Smooth muscle cell (in vitro differentiated cells): ENCODE measurements at regions not wholly inside any gene's neighbourhood (a gene's known extent, or its start where the extent isn't known, plus 50 kb on each side); places are given as distances from the start of the nearest gene placed in this dataset.

Experiments used
- DNase-seq: peaks from one replicate; lab custom pipeline; 2025; ENCODE audit not compliant: unreplicated experiment; lab: John Stamatoyannopoulos, UW
- H2AFZ ChIP-seq: fragments of 200-600 bp; sonication (generic); 2 replicates; pipeline ENCODE4 v1.6.0; 2016; ENCODE audit warnings: antibody characterized with exemption, low read depth, mild to moderate bottlenecking
- H3F3A ChIP-seq: fragments of 200-600 bp; sonication (generic); 2 replicates; pipeline ENCODE4 v1.6.0; 2017; ENCODE audit warnings: antibody characterized with exemption, low read depth
- H3K27ac ChIP-seq: fragments of 200-600 bp; sonication (generic); 2 replicates; pipeline ENCODE4 v1.5.1; 2016; ENCODE audit warnings: low read depth, mild to moderate bottlenecking
- H3K27me3 ChIP-seq: fragments of 200-600 bp; sonication (generic); 2 replicates; pipeline ENCODE4 v1.6.1; 2016; ENCODE audit warnings: low read depth, mild to moderate bottlenecking
- H3K36me3 ChIP-seq: fragments of 200-600 bp; sonication (generic); 2 replicates; pipeline ENCODE4 v1.5.1; 2016; ENCODE audit warnings: low read depth
- H3K4me1 ChIP-seq: fragments of 200-600 bp; sonication (generic); 2 replicates; pipeline ENCODE4 v1.5.1; 2016; ENCODE audit warnings: low read depth
- H3K4me2 ChIP-seq: fragments of 200-600 bp; sonication (generic); 2 replicates; pipeline ENCODE4 v1.6.0; 2016; ENCODE audit warnings: mild to moderate bottlenecking
- H3K4me3 ChIP-seq: fragments of 200-600 bp; sonication (generic); 2 replicates; pipeline ENCODE4 v1.5.1; 2016; ENCODE audit warnings: mild to moderate bottlenecking
- H3K79me2 ChIP-seq: fragments of 200-600 bp; sonication (generic); 2 replicates; pipeline ENCODE4 v1.6.0; 2016; ENCODE audit warnings: low read depth, mild to moderate bottlenecking
- H3K9ac ChIP-seq: fragments of 200-600 bp; sonication (generic); 2 replicates; pipeline ENCODE4 v1.6.0; 2016; ENCODE audit warnings: low read depth
- H3K9me3 ChIP-seq: fragments of 200-600 bp; sonication (generic); replicated peaks from 2 replicates; pipeline ENCODE4 v1.5.1; 2016; ENCODE audit warnings: low read depth
- H4K20me1 ChIP-seq: fragments of 200-600 bp; sonication (generic); 2 replicates; pipeline ENCODE4 v1.6.0; 2016; ENCODE audit warnings: low read depth
- WGBS: methylation state at CpG from one replicate; pipeline ENCODE4 v1.1.7; 2016; ENCODE audit warnings: low lambda C conversion rate; 5-methylcytosine and 5-hydroxymethylcytosine counted together
- TF ChIP-seq, protein P1 (sequence below): fragments of 200-600 bp; sonication (generic); IDR thresholded peaks from 2 replicates; pipeline ENCODE4 v1.5.1; 2017; ENCODE audit warnings: borderline replicate concordance, mild to moderate bottlenecking, antibody characterized with exemption; ENCODE audit not compliant: insufficient read depth, poor library complexity, severe bottlenecking

- no peak for DNase-seq
- Histone ChIP-seq H3K9ac (no peak overlapping the region), H3K9me3 (no peaks in the 10 kb centered on the region), H3K36me3 (no peaks in the 10 kb centered on the region), H3K27me3 (no peaks in the 10 kb centered on the region), H3K79me2 (no peaks in the 10 kb centered on the region), H2AFZ (no peak overlapping the region), H3K27ac (no peak overlapping the region), H3K4me2 (no peak overlapping the region), H3F3A (no peaks in the 10 kb centered on the region), H3K4me1 (no peaks in the 10 kb centered on the region), H4K20me1 (no peaks in the 10 kb centered on the region), H3K4me3 (no peak overlapping the region)
- TF ChIP-seq, protein P1, sequence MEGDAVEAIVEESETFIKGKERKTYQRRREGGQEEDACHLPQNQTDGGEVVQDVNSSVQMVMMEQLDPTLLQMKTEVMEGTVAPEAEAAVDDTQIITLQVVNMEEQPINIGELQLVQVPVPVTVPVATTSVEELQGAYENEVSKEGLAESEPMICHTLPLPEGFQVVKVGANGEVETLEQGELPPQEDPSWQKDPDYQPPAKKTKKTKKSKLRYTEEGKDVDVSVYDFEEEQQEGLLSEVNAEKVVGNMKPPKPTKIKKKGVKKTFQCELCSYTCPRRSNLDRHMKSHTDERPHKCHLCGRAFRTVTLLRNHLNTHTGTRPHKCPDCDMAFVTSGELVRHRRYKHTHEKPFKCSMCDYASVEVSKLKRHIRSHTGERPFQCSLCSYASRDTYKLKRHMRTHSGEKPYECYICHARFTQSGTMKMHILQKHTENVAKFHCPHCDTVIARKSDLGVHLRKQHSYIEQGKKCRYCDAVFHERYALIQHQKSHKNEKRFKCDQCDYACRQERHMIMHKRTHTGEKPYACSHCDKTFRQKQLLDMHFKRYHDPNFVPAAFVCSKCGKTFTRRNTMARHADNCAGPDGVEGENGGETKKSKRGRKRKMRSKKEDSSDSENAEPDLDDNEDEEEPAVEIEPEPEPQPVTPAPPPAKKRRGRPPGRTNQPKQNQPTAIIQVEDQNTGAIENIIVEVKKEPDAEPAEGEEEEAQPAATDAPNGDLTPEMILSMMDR, result no peak
- WGBS, result 90% methylated on average over 5 of the region's 5 CpGs
These were observed 111.1 kb downstream of the PRLHR start for GRCh38 chr10:118484152-118484871.

DNA sequence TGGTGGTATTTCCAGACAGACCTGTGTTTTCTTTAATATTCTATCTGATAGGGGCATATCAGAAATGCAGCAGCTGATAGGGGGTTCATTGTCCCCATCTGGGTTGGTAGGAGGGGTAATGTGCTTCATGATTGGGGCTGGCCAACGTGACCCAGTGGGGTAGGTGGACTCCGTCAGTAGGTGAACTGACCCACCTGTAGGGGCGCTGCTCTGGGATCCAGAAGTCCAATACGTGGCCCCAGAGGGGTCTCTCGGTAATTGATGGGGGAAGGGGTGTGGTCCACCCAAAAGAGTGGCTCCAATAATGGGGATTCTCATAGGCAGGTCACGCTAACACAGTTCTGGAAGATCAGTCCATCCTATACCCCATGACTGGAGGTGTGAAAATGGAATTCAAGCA lies 112.0 kb downstream of the PRLHR start:
- H3K9ac ChIP-seq, result no peak overlapping the region
- H3K9me3 ChIP-seq, result no peaks in the 10 kb centered on the region
- H3K4me2 ChIP-seq, result no peak overlapping the region
- 84% methylated on average over 6 of the region's 6 CpGs for WGBS
- H3K4me3 ChIP-seq, result no peak overlapping the region
- no peaks in the 10 kb centered on the region for H3K36me3 ChIP-seq
- no peak overlapping the region for H2AFZ ChIP-seq
- no peaks in the 10 kb centered on the region for H3K79me2 ChIP-seq
- H3K27me3 ChIP-seq, result no peaks in the 10 kb centered on the region
- no peak for DNase-seq
- no peaks in the 10 kb centered on the region for H3F3A ChIP-seq
- no peak overlapping the region for H3K27ac ChIP-seq
- H4K20me1 ChIP-seq, result no peaks in the 10 kb centered on the region
- TF ChIP-seq, protein P1, result no peak
- H3K4me1 ChIP-seq, result no peaks in the 10 kb centered on the region

GRCh38 chr10:118482393-118483331 lies 112.8 kb downstream of the PRLHR start:
- Histone ChIP-seq H3K4me3 (no peak overlapping the region), H3K4me2 (no peak overlapping the region), H2AFZ (no peak overlapping the region), H3F3A (no peaks in the 10 kb centered on the region), H3K9ac (no peak overlapping the region), H3K79me2 (no peaks in the 10 kb centered on the region), H3K27ac (no peak overlapping the region), H3K27me3 (no peaks in the 10 kb centered on the region), H3K36me3 (no peaks in the 10 kb centered on the region), H3K9me3 (no peaks in the 10 kb centered on the region), H4K20me1 (no peaks in the 10 kb centered on the region), H3K4me1 (no peaks in the 10 kb centered on the region)
- no peak for DNase-seq
- TF ChIP-seq, protein P1, result no peak
- WGBS, result 75% methylated on average over 17 of the region's 17 CpGs
